GM18951 (cell line): ENCODE measurements at regions not wholly inside any gene's neighbourhood (a gene's known extent, or its start where the extent isn't known, plus 50 kb on each side); places are given as distances from the start of the nearest gene placed in this dataset.
"Not testable (repeated sequence)": the region's sequence is repeated elsewhere in the genome, so short reads cannot be mapped to it uniquely, and the experiment has no call there.

Experiments
- POLR2A ChIP-seq: IDR thresholded peaks from 4 replicates; pipeline ENCODE4 v1.6.1; 2011; ENCODE audit warnings: mild to moderate bottlenecking; ENCODE audit not compliant: insufficient read length, insufficient read depth; ENCODE audit errors: extremely low read depth
- in situ Hi-C: fragments of 300-500 bp; cut with MboI; formaldehyde crosslinking; loops from one replicate; pipeline ENCODE4 v1.12.0; 2022; ENCODE audit warnings: low sequenced_read_pairs, mixed read lengths, inconsistent platforms; ENCODE audit not compliant: unreplicated experiment

- in situ Hi-C loops: no loop called here
Measured at GRCh38 chr9:36521148-36521547, 51.5 kb upstream of the MELK start.

GRCh38 chr9:36517131-36517530 lies 55.6 kb upstream of the MELK start:
- in situ Hi-C loops: no loop called here

More at GRCh38 chr9:36521148-36521547, 51.5 kb upstream of the MELK start:
- TF ChIP-seq POLR2A: no peak

GRCh38 chr9:36504156-36504555 lies 68.5 kb upstream of the MELK start:
- in situ Hi-C loops: no loop called here
- no peak for TF ChIP-seq POLR2A

More at GRCh38 chr9:36517131-36517530, 55.6 kb upstream of the MELK start:
- no peak for TF ChIP-seq POLR2A

- TF ChIP-seq POLR2A: no peak
- in situ Hi-C loops: no loop called here
Measured at GRCh38 chr9:36503172-36504088, 69.3 kb upstream of the MELK start.

GRCh38 chr9:36501727-36502126 lies 71.0 kb upstream of the MELK start:
- TF ChIP-seq POLR2A: no peak
- in situ Hi-C loops: no loop called here

GRCh38 chr9:36500931-36501330 lies 71.8 kb upstream of the MELK start:
- in situ Hi-C loops: not testable (repeated sequence)

GRCh38 chr9:36499174-36499890 lies 73.4 kb upstream of the MELK start:
- TF ChIP-seq POLR2A: no peak
- in situ Hi-C loops: no loop called here

GRCh38 chr9:36493564-36493963 lies 79.1 kb upstream of the MELK start:
- in situ Hi-C loops: not testable (repeated sequence)

GRCh38 chr9:36492865-36493264 lies 79.8 kb upstream of the MELK start:
- no peak for TF ChIP-seq POLR2A
- in situ Hi-C loops: no loop called here

GRCh38 chr9:36489453-36489852 lies 83.2 kb upstream of the MELK start:
- in situ Hi-C loops: no loop called here

GRCh38 chr9:36488389-36488756 lies 84.3 kb upstream of the MELK start:
- no peak for TF ChIP-seq POLR2A
- in situ Hi-C loops: no loop called here

More at GRCh38 chr9:36489453-36489852, 83.2 kb upstream of the MELK start:
- TF ChIP-seq POLR2A: no peak

- peak; percentile 92 for TF ChIP-seq POLR2A
- in situ Hi-C loops: no loop called here
Measured at GRCh38 chr9:36487482-36488388, 85.0 kb upstream of the MELK start.

- peak; percentile 52 for TF ChIP-seq POLR2A
- in situ Hi-C loops: no loop called here
Measured at GRCh38 chr9:36486933-36487481, 85.7 kb upstream of the MELK start.
